Duodenal mucosa (tissue), 2 donors: ENCODE measurements at regions not wholly inside any gene's neighbourhood (a gene's known extent, or its start where the extent isn't known, plus 50 kb on each side); places are given as distances from the start of the nearest gene placed in this dataset.
"Not testable (repeated sequence)": the region's sequence is repeated elsewhere in the genome, so short reads cannot be mapped to it uniquely, and the experiment has no call there.

Experiments
- H3K27ac ChIP-seq: one replicate; pipeline ENCODE4 v1.7.0; 2013; ENCODE audit warnings: low read depth, low read length
- H3K27me3 ChIP-seq, 2 donors: one replicate each; pipeline ENCODE4 v1.7.0; 2013; ENCODE audit warnings: low read length in 2 of 2, control low read depth in 1 of 2; ENCODE audit not compliant: insufficient read depth in 2 of 2, control insufficient read depth in 1 of 2
- H3K36me3 ChIP-seq, 2 donors: one replicate each; pipeline ENCODE4 v1.7.0; 2013; ENCODE audit warnings: low read length in 2 of 2, control low read depth in 1 of 2; ENCODE audit not compliant: insufficient read depth in 2 of 2, control insufficient read depth in 1 of 2
- H3K4me1 ChIP-seq, 2 donors: one replicate each; pipeline ENCODE4 v1.7.0; 2013; ENCODE audit warnings: low read length in 2 of 2, control low read depth in 1 of 2; ENCODE audit not compliant: insufficient read depth in 2 of 2, control insufficient read depth in 1 of 2
- H3K4me3 ChIP-seq, 2 donors: one replicate each; pipeline ENCODE4 v1.7.0; 2013; ENCODE audit warnings: low read length in 2 of 2, low read depth in 1 of 2
- H3K9ac ChIP-seq, 2 donors: one replicate each; pipeline ENCODE4 v1.7.0; 2013; ENCODE audit warnings: low read length in 2 of 2, low read depth in 1 of 2
- H3K9me3 ChIP-seq, 2 donors: one replicate each; pipeline ENCODE4 v1.7.0; 2013; ENCODE audit warnings: low read length in 2 of 2, control low read depth in 1 of 2; ENCODE audit not compliant: control insufficient read depth in 1 of 2

DNA sequence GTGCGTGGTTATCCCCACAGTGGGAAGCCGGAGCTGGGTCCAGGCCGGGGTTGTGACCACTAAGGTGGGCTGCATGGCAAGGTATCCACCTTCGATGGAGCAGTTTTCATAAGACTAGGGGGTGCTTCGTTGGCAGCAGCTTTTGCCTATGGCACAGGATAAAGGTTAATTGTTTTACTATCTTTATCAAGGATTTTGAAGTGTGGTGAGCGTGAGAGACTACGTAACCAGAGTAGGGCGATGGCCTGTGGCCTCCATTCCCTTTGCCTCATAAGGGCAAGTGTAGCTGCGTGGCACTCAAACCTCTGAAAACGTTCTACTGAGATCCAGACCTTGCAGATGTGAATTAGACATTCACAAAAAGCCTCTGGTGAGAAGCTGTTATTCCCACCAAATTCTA lies 206.6 kb downstream of the ACKR3 start:
- no peaks in the 10 kb centered on the region for H3K9me3 ChIP-seq
- H3K27me3 ChIP-seq: no peaks in the 10 kb centered on the region
- H3K4me3 ChIP-seq: no peak overlapping the region
- H3K27ac ChIP-seq: no peak overlapping the region
- H3K9ac ChIP-seq: no peak overlapping the region
- H3K4me1 ChIP-seq: peaks cover 8 to 9% of the 10 kb centered on the region in 2 donors
- no peaks in the 10 kb centered on the region for H3K36me3 ChIP-seq

DNA sequence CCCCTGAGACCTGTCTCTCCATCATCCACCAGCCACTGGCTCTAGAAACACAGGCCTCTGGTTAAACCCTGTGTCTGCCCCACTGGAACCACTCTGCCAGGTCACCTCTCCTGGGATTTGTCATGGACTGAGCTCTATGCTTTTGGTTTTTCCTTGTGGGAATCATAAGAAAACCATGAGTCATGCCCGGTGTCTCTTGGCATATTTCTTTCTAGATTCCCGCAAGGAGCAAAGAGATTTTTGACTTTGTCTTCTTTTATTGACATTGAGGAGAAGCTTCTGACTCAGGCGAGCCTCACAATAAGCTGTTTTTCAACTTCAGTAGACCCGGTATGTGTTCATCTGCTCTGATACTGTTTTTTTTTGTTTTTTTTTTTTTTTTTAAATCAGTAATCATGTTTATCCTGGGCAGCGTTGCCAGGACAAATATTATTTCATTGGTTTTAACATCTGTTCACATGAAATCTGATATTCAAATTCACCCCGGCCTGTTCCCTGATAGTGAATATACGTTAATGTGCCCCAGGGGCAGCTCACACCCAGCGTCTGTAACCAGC lies 207.1 kb downstream of the ACKR3 start:
- no peak overlapping the region for H3K9ac ChIP-seq
- H3K27ac ChIP-seq: no peak overlapping the region

DNA sequence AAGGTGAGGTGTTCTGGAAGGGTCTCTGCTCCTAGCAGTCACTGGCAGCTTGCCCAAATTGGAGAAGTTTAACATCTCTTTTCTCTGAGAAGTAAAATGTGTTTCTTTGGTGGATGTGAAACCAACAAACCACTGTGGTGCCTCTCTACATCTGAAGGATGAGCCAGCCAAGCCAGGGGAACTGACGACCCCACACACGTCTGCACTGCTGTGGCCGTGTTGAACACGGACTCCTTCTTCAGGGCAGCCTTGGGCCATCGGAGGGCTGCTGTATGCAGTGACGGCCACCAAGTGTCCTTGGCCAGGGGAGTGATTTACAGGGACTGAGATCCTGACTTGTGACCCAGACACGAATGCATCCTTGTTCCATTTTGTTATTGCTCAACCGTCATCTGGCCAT lies 207.8 kb downstream of the ACKR3 start:
- H3K27ac ChIP-seq: no peak overlapping the region
- no peaks in the 10 kb centered on the region for H3K9me3 ChIP-seq
- no peaks in the 10 kb centered on the region for H3K36me3 ChIP-seq
- H3K27me3 ChIP-seq: no peaks in the 10 kb centered on the region
- H3K4me1 ChIP-seq: peaks cover 8 to 9% of the 10 kb centered on the region in 2 donors
- no peak overlapping the region for H3K4me3 ChIP-seq
- no peak overlapping the region for H3K9ac ChIP-seq

More for the DNA sequence above, 207.1 kb downstream of the ACKR3 start:
- Histone ChIP-seq H3K36me3 (no peaks in the 10 kb centered on the region), H3K4me3 (no peak overlapping the region), H3K27me3 (no peaks in the 10 kb centered on the region), H3K4me1 (peaks cover 8 to 9% of the 10 kb centered on the region in 2 donors), H3K9me3 (no peaks in the 10 kb centered on the region)

DNA sequence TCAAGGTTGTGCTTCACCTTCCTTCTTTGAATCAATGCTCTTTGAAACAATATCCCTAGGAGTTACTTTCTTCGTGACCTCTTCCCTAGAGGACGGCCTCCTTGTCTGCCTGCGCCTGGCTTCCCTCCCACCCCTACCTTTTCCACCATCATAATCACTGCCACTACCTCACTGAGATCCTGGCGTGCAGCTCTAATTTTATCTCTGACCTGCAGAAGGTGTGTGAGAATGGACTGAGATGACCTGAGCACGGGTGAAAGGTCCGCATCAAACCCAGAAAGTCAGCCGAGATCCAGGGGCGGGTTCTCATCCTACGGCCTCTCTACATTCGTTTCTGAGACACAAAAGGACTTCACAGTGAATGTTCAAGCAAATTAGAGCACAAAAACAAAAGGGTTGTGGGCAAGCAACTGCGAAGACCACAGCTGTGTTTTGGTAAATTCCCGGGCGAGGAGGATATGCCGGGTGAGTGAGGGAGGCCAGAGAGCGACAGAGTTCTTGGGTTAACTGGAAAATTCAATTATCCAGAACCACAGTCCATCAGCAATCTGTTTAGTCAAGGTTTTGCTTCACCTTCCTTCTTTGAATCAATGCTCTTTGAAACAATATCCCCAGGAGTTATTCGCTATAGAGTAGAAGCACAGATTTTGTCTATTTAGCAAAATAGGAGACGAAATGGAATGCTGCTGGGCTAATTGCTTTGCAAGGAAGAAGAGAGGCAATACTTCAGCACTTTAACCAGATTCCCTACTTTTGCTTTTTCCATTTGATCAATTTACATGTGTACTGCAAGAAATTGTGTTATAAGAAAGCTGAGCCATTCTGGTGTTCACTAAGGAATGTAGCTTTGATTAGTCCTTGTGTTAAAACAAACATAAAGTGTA lies 212.6 kb downstream of the ACKR3 start:
- Histone ChIP-seq H3K36me3 (no peaks in the 10 kb centered on the region), H3K4me3 (no peak overlapping the region), H3K9ac (no peak overlapping the region), H3K9me3 (no peaks in the 10 kb centered on the region), H3K4me1 (peaks cover 0 to 4% of the 10 kb centered on the region in 2 donors), H3K27ac (no peak overlapping the region), H3K27me3 (no peaks in the 10 kb centered on the region)

DNA sequence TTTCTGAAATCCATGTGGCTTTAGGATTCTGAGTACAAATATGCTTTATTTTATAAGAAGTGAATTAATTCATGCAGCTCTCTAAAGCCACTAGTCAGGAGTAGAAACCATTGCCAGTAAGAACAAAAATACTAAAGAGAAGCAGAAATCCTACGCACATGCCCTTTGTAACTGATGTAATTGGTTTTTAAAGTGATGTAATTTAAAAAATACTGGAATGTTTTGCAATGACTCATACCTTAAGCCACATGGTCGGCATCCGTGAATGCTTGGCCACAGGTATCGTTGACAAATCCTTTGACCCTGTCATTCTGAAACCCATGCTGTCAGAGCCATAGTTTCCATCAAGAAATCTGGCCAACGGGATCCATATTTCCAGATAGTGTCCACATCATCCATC lies 213.3 kb downstream of the ACKR3 start:
- no peaks in the 10 kb centered on the region for H3K27me3 ChIP-seq
- no peaks in the 10 kb centered on the region for H3K9me3 ChIP-seq
- H3K4me1 ChIP-seq: no peaks in the 10 kb centered on the region
- H3K36me3 ChIP-seq: no peaks in the 10 kb centered on the region
- no peak overlapping the region for H3K9ac ChIP-seq
- H3K27ac ChIP-seq: no peak overlapping the region
- H3K4me3 ChIP-seq: no peak overlapping the region

DNA sequence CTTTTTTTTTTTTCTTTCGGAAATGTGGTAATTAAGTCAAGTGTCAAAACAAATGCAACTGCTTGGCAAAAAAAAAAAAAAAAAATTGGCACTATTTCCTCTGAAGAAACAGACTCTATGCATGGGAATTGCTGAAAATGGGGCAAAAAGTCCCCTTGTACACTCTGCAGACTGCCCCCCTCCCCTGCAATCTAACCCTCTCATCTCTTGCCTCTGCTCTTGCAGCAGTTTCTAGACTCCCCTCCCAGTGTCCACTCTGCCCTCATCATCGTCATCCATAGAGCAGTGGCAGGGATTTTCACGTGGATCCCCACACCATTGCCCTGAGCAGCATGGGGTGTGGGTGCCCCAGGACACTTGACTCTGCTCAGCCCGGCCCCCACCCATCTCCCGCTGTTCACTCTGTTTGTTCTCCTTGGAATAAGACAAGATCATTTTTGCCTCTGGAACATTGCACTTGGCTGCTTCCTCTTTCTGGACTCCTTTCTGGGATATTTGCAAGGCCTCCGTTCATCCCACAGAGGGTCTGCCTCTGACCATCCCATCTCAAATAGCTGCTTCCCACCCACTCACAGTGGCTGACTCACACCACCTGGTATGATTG lies 213.9 kb downstream of the ACKR3 start:
- no peak overlapping the region for H3K9ac ChIP-seq
- no peaks in the 10 kb centered on the region for H3K27me3 ChIP-seq
- H3K4me3 ChIP-seq: no peak overlapping the region

DNA sequence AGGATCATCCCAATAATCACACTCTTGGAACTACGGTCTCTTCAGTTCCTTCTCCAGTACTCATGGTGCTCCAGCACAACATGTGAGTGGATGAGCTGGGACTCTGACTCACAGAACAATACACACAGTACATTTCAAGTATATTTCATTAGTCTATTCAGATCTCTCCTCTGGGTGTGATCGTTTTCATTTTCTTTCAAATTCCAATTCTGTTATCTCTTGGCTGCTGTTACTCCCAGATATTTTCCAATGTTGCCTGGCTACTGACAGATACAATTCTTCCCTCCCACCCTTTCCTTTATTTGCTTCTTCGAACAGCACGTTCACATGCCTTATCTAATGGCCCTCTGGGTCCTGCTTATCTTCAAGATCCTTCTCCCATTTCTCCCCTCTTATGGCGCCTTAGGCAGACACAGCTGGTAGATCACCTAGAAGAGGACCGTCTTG lies 216.0 kb downstream of the ACKR3 start:
- H3K4me1 ChIP-seq: no peaks in the 10 kb centered on the region
- no peaks in the 10 kb centered on the region for H3K36me3 ChIP-seq
- no peaks in the 10 kb centered on the region for H3K9me3 ChIP-seq
- no peak overlapping the region for H3K27ac ChIP-seq
- no peak overlapping the region for H3K9ac ChIP-seq
- no peak overlapping the region for H3K4me3 ChIP-seq
- H3K27me3 ChIP-seq: peaks cover 0 to 12% of the 10 kb centered on the region in 2 donors

More for the DNA sequence above, 213.9 kb downstream of the ACKR3 start:
- H3K4me1 ChIP-seq: no peaks in the 10 kb centered on the region
- H3K9me3 ChIP-seq: no peaks in the 10 kb centered on the region
- H3K36me3 ChIP-seq: no peaks in the 10 kb centered on the region
- no peak overlapping the region for H3K27ac ChIP-seq

DNA sequence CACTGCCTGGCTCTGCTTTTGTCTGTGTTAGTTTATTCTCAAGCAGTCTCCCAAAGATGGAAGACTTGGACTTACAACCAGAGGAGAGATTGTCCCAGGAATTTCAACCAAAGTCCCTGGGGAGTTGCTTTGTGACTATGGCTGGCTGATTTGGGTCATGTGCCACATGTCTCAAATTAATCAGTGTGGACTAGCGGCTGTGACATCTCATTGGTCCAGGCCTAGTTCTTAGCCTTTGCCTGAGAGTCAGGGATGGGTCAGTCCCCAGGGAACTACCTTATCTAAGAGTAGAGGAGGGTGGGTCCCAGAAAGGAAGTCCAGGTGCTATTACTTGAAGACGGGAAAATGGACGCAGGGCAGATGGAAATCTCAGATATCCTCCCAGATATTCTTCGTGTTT lies 217.1 kb downstream of the ACKR3 start:
- H3K9me3 ChIP-seq: no peaks in the 10 kb centered on the region
- H3K27me3 ChIP-seq: peaks cover 0 to 15% of the 10 kb centered on the region in 2 donors
- no peak overlapping the region for H3K4me3 ChIP-seq
- H3K36me3 ChIP-seq: no peaks in the 10 kb centered on the region
- no peaks in the 10 kb centered on the region for H3K4me1 ChIP-seq
- no peak overlapping the region for H3K9ac ChIP-seq
- no peak overlapping the region for H3K27ac ChIP-seq

DNA sequence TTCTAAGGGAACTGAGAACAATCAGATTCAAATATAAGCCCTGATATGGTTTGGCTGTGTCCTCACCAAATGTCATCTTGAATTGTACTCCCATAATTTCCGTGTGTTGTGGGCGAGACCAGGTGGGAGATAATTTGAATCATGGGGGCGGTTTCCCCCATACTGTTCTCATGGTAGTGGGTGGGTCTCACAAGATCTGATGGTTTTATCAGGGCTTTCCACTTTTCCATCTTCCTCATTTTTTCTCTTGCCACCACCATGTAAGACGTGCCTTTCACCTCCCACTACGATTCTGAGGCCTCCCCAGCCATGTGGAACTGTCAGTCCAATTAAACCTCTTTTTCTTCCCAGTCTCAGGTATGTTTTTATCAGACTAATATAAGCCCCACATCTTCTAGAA lies 217.8 kb downstream of the ACKR3 start:
- not testable (repeated sequence) for H3K9me3 ChIP-seq, H3K9ac ChIP-seq, H3K4me1 ChIP-seq, H3K36me3 ChIP-seq, H3K27ac ChIP-seq, H3K4me3 ChIP-seq
- H3K27me3 ChIP-seq: peaks cover 0 to 15% of the 10 kb centered on the region in 2 donors

DNA sequence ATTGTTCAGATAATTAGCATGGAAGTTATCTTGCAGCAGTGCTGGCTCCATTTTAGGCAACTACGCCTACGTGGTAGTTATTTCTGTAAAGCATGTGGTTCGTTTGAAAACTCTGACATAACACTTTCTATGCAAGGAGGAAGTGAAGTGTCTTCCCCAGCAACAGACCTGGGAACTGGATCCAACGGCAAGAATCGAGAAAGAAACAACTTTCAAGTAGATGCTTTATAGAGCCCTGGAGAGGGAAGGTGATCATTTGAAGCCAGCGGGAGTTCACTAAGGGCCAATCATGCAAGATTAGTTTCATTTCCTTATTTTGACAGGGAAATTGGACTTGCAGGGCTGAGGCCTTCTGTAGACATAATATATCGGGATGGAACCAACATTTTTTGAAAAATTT lies 218.3 kb downstream of the ACKR3 start:
- Histone ChIP-seq H3K27ac (no peak overlapping the region), H3K27me3 (peaks cover 0 to 15% of the 10 kb centered on the region in 2 donors), H3K9me3 (no peaks in the 10 kb centered on the region), H3K4me3 (no peak overlapping the region), H3K36me3 (no peaks in the 10 kb centered on the region), H3K9ac (no peak overlapping the region), H3K4me1 (no peaks in the 10 kb centered on the region)
